ENCODE measurements at regions not wholly inside any gene's neighbourhood (a gene's known extent, or its start where the extent isn't known, plus 50 kb on each side); places are given as distances from the start of the nearest gene placed in this dataset.

DNA sequence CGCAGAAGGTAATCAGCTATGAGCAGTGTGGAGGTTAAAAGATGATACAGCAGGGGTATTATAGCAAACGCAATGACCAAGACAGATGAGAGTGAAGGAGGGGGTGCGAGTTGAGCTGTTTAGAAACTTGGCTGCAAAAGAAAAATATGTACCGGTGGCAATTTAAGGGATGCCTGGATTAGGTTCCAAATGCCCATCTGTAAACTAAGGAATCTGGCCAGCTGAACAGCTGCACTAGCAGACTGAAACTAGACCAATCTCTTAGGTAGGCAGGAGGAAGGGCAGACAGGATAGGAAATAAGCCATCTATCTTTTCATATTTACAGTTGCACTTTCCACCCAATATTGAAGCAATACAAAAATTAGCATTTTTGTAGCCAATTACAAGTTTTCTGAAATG, 407.6 kb downstream of the HTR1B start:
- no peak for TF ChIP-seq EP300 (IDR thresholded peaks at IDR 0.05)
- TF ChIP-seq, protein P1, sequence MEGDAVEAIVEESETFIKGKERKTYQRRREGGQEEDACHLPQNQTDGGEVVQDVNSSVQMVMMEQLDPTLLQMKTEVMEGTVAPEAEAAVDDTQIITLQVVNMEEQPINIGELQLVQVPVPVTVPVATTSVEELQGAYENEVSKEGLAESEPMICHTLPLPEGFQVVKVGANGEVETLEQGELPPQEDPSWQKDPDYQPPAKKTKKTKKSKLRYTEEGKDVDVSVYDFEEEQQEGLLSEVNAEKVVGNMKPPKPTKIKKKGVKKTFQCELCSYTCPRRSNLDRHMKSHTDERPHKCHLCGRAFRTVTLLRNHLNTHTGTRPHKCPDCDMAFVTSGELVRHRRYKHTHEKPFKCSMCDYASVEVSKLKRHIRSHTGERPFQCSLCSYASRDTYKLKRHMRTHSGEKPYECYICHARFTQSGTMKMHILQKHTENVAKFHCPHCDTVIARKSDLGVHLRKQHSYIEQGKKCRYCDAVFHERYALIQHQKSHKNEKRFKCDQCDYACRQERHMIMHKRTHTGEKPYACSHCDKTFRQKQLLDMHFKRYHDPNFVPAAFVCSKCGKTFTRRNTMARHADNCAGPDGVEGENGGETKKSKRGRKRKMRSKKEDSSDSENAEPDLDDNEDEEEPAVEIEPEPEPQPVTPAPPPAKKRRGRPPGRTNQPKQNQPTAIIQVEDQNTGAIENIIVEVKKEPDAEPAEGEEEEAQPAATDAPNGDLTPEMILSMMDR (IDR thresholded peaks at IDR 0.05): no peak
